Neuronal stem cell (in vitro differentiated cells): ENCODE measurements at regions not wholly inside any gene's neighbourhood (a gene's known extent, or its start where the extent isn't known, plus 50 kb on each side); places are given as distances from the start of the nearest gene placed in this dataset.

Experiments used
- DNase-seq: peaks from one replicate; pipeline ENCODE4 v3.0.0-alpha.2; 2013; ENCODE audit warnings: low spot score
- H2AFZ ChIP-seq: one replicate; pipeline ENCODE4 v1.6.1; 2013; ENCODE audit warnings: mild to moderate bottlenecking, low read length, inconsistent platforms
- H2AK5ac ChIP-seq: 2 replicates; pipeline ENCODE4 v1.6.1; 2013; ENCODE audit warnings: low read depth, mild to moderate bottlenecking, inconsistent platforms, low read length, moderate library complexity, mixed read lengths
- H2BK120ac ChIP-seq: 2 replicates; pipeline ENCODE4 v1.6.1; 2013; ENCODE audit warnings: low read depth, mild to moderate bottlenecking, inconsistent platforms, low read length, moderate library complexity, mixed read lengths
- H2BK12ac ChIP-seq: one replicate; pipeline ENCODE4 v1.6.1; 2013; ENCODE audit warnings: low read length, inconsistent platforms
- H2BK15ac ChIP-seq: 2 replicates; pipeline ENCODE4 v1.6.1; 2013; ENCODE audit warnings: mild to moderate bottlenecking, low read length, inconsistent platforms, mixed read lengths
- H2BK5ac ChIP-seq: one replicate; pipeline ENCODE4 v1.6.1; 2013; ENCODE audit warnings: inconsistent platforms, mild to moderate bottlenecking, low read length, moderate library complexity
- H3K14ac ChIP-seq: one replicate; pipeline ENCODE4 v1.6.1; 2013; ENCODE audit warnings: low read length, inconsistent platforms
- H3K18ac ChIP-seq: 2 replicates; pipeline ENCODE4 v1.6.1; 2013; ENCODE audit warnings: low read length, inconsistent platforms
- H3K23ac ChIP-seq: 2 replicates; pipeline ENCODE4 v1.6.1; 2013; ENCODE audit warnings: low read depth, mild to moderate bottlenecking, mixed read lengths, low read length, inconsistent platforms; ENCODE audit not compliant: poor library complexity
- H3K27ac ChIP-seq: replicated peaks from 3 replicates; pipeline ENCODE4 v1.5.1; 2013; ENCODE audit warnings: low read length, inconsistent platforms
- H3K27me3 ChIP-seq, 3 experiments: 2 replicates each; pipeline ENCODE4 v1.6.1; 2013; ENCODE audit warnings: low read length in 3 of 3, mild to moderate bottlenecking in 2 of 3, inconsistent platforms in 1 of 3, low read depth in 1 of 3, mixed read lengths in 1 of 3, moderate library complexity in 1 of 3; ENCODE audit not compliant: control insufficient read depth in 3 of 3, insufficient read depth in 3 of 3
- H3K36me3 ChIP-seq, 2 donors: replicated peaks in 1 of 2; 2 replicates each; pipeline ENCODE4 v1.6.1; 2013; ENCODE audit warnings: low read length in 2 of 2; ENCODE audit not compliant: control insufficient read depth in 2 of 2, insufficient read depth in 2 of 2
- H3K4ac ChIP-seq: 2 replicates; pipeline ENCODE4 v1.6.1; 2013; ENCODE audit warnings: inconsistent platforms, mild to moderate bottlenecking, low read length, moderate library complexity
- H3K4me1 ChIP-seq, 2 donors: 1 replicate in 1 of 2; 2 replicates in 1 of 2; pipeline ENCODE4 v1.6.1; 2013; ENCODE audit warnings: low read length in 2 of 2, low read depth in 1 of 2; ENCODE audit not compliant: control insufficient read depth in 2 of 2, insufficient read depth in 1 of 2
- H3K4me2 ChIP-seq: one replicate; pipeline ENCODE4 v1.6.1; 2013; ENCODE audit warnings: mild to moderate bottlenecking, low read length, inconsistent platforms; ENCODE audit not compliant: insufficient read depth, poor library complexity, severe bottlenecking
- H3K4me3 ChIP-seq, 2 donors: 2 replicates each; pipeline ENCODE4 v1.5.1; 2013; ENCODE audit warnings: low read length in 2 of 2, mild to moderate bottlenecking in 2 of 2, inconsistent platforms in 1 of 2, moderate library complexity in 1 of 2
- H3K79me1 ChIP-seq: one replicate; pipeline ENCODE4 v1.6.1; 2013; ENCODE audit warnings: low read depth, mild to moderate bottlenecking, inconsistent platforms, low read length, moderate library complexity
- H3K9ac ChIP-seq: one replicate; pipeline ENCODE4 v1.6.1; 2013; ENCODE audit warnings: mild to moderate bottlenecking, low read depth, low read length, inconsistent platforms; ENCODE audit not compliant: poor library complexity
- H3K9me3 ChIP-seq, 2 donors: replicated peaks in 1 of 2; 2 replicates each; pipeline versions ENCODE3 to v1.6.1; 2013; ENCODE audit warnings: low read length in 2 of 2, mild to moderate bottlenecking in 2 of 2, inconsistent platforms in 1 of 2, low read depth in 1 of 2, mixed read lengths in 1 of 2, moderate library complexity in 1 of 2; ENCODE audit not compliant: control insufficient read depth in 2 of 2, insufficient read depth in 1 of 2
- H4K8ac ChIP-seq: one replicate; pipeline ENCODE4 v1.6.1; 2013; ENCODE audit warnings: low read depth, mild to moderate bottlenecking, inconsistent platforms, low read length, moderate library complexity
- H4K91ac ChIP-seq: one replicate; pipeline ENCODE4 v1.6.1; 2013; ENCODE audit warnings: low read length, low read depth, mild to moderate bottlenecking, inconsistent platforms; ENCODE audit not compliant: poor library complexity
- WGBS, 2 donors: extraction: QIAGEN DNeasy Blood & Tissue Kit; methylation state at CpG; one replicate each; pipeline ENCODE4 v1.1.7; 2013; ENCODE audit warnings: missing lambda C conversion rate in 2 of 2, mixed read lengths in 1 of 2; ENCODE audit not compliant: insufficient read length in 2 of 2, insufficient replicate concordance in 1 of 2; ENCODE audit errors: extremely low coverage in 2 of 2; 5-methylcytosine and 5-hydroxymethylcytosine counted together

GRCh38 chr1:116224111-116224510 is 112.9 kb downstream of the MAB21L3 start:
- Histone ChIP-seq H2AFZ (no peak overlapping the region), H2BK120ac (no peak overlapping the region), H3K4me2 (no peak overlapping the region), H3K23ac (no peak overlapping the region), H2AK5ac (no peak overlapping the region), H2BK12ac (no peak overlapping the region), H3K4ac (no peak overlapping the region), H3K36me3 (no peaks in the 10 kb centered on the region), H4K8ac (no peak overlapping the region), H3K18ac (no peak overlapping the region), H3K27me3 (no peaks in the 10 kb centered on the region), H3K4me1 (peaks cover 0 to 7% of the 10 kb centered on the region in 2 donors), H3K27ac (no peak overlapping the region), H3K9me3 (no peaks in the 10 kb centered on the region), H3K4me3 (no peak overlapping the region), H3K79me1 (no peaks in the 10 kb centered on the region), H3K9ac (no peak overlapping the region), H3K14ac (no peak overlapping the region), H2BK5ac (no peak overlapping the region), H2BK15ac (no peak overlapping the region), H4K91ac (no peak overlapping the region)
- no peak for DNase-seq
- no CpG with 5 or more reads among the region's 2 CpGs for WGBS, 2 donors

- Histone ChIP-seq H3K27me3 (no peaks in the 10 kb centered on the region), H4K8ac (no peak overlapping the region), H2BK5ac (no peak overlapping the region), H3K4me2 (no peak overlapping the region), H3K14ac (no peak overlapping the region), H3K9me3 (no peaks in the 10 kb centered on the region), H3K9ac (no peak overlapping the region), H2BK12ac (no peak overlapping the region), H3K4ac (no peak overlapping the region), H3K23ac (no peak overlapping the region), H3K79me1 (no peaks in the 10 kb centered on the region), H3K36me3 (no peaks in the 10 kb centered on the region), H2AK5ac (no peak overlapping the region), H3K27ac (no peak overlapping the region), H2BK15ac (no peak overlapping the region), H3K18ac (peak overlapping the region; percentile 4), H2BK120ac (no peak overlapping the region), H3K4me1 (peaks cover 0 to 7% of the 10 kb centered on the region in 2 donors), H4K91ac (no peak overlapping the region), H3K4me3 (no peak overlapping the region), H2AFZ (no peak overlapping the region)
- no CpG with 5 or more reads among the region's 4 CpGs for WGBS, 2 donors
- no peak for DNase-seq
Observed at GRCh38 chr1:116224561-116224960, 113.4 kb downstream of the MAB21L3 start.

- Histone ChIP-seq H4K8ac (no peak overlapping the region), H3K79me1 (no peaks in the 10 kb centered on the region), H3K27ac (no peak overlapping the region), H3K36me3 (no peaks in the 10 kb centered on the region), H3K4ac (no peak overlapping the region), H2AK5ac (no peak overlapping the region), H3K4me1 (peaks cover 0 to 7% of the 10 kb centered on the region in 2 donors), H3K9ac (no peak overlapping the region), H3K4me3 (no peak overlapping the region), H2BK120ac (no peak overlapping the region), H2BK15ac (no peak overlapping the region), H2AFZ (no peak overlapping the region), H4K91ac (no peak overlapping the region), H3K9me3 (no peaks in the 10 kb centered on the region), H2BK5ac (no peak overlapping the region), H3K4me2 (no peak overlapping the region), H3K27me3 (no peaks in the 10 kb centered on the region), H3K18ac (no peak overlapping the region), H3K14ac (no peak overlapping the region), H2BK12ac (no peak overlapping the region), H3K23ac (no peak overlapping the region)
- no CpG with 5 or more reads among the region's 1 CpG for WGBS, 2 donors
- DNase-seq: no peak
Observed at GRCh38 chr1:116226017-116226416, 114.8 kb downstream of the MAB21L3 start.

- peaks cover 0 to 10% of the 10 kb centered on the region in 2 donors for H3K4me1 ChIP-seq
- DNase-seq: no peak
- peaks cover 0 to 3% (median 0%) of the 10 kb centered on the region in 3 experiments for H3K27me3 ChIP-seq
- H3K9me3 ChIP-seq: no peaks in the 10 kb centered on the region
- H3K23ac ChIP-seq: no peak overlapping the region
- no peak overlapping the region for H3K4ac ChIP-seq
- no peak overlapping the region for H4K8ac ChIP-seq
- no peak overlapping the region for H3K4me3 ChIP-seq
- H2BK12ac ChIP-seq: no peak overlapping the region
- no peak overlapping the region for H2BK15ac ChIP-seq
- H3K79me1 ChIP-seq: no peaks in the 10 kb centered on the region
- no peak overlapping the region for H3K18ac ChIP-seq
- no peaks in the 10 kb centered on the region for H3K36me3 ChIP-seq
- H2BK5ac ChIP-seq: no peak overlapping the region
- H3K4me2 ChIP-seq: no peak overlapping the region
- H3K27ac ChIP-seq: no peak overlapping the region
- H3K14ac ChIP-seq: no peak overlapping the region
- H4K91ac ChIP-seq: no peak overlapping the region
- no peak overlapping the region for H3K9ac ChIP-seq
- no peak overlapping the region for H2BK120ac ChIP-seq
- H2AFZ ChIP-seq: no peak overlapping the region
- no peak overlapping the region for H2AK5ac ChIP-seq
- WGBS, 2 donors: no CpG with 5 or more reads among the region's 2 CpGs
Observed at GRCh38 chr1:116228511-116228910, 117.3 kb downstream of the MAB21L3 start.
